GM21723 (cell line): ENCODE measurements at regions not wholly inside any gene's neighbourhood (a gene's known extent, or its start where the extent isn't known, plus 50 kb on each side); places are given as distances from the start of the nearest gene placed in this dataset.

Experiments
- ATAC-seq: cut with Tn5 transposase; IDR thresholded peaks from one replicate; pipeline ENCODE4 v1.9.1; 2021; ENCODE audit warnings: mild to moderate bottlenecking, moderate library complexity; ENCODE audit not compliant: unreplicated experiment

DNA sequence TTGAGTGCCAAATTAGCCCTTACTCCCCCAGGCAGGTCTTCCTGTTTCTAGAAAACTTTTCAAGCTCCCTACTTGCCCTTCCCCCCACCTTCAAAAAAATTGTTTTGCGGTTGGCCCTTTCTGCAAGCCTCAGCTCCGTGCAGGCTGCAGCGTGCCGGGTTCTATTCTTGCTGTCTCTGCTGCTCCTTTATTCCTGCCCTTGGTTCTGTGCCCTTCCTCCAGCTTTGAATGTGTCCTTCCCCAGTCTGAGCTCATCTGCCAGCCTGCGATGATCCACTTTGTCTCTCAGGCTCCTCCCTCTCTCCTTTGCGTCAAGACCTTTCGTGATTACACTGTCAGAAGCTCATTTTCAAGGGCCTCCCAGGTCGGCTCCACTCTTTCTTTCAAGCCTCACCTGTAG is 98.6 kb downstream of the IRF2BPL start:
- ATAC-seq: no peak

DNA sequence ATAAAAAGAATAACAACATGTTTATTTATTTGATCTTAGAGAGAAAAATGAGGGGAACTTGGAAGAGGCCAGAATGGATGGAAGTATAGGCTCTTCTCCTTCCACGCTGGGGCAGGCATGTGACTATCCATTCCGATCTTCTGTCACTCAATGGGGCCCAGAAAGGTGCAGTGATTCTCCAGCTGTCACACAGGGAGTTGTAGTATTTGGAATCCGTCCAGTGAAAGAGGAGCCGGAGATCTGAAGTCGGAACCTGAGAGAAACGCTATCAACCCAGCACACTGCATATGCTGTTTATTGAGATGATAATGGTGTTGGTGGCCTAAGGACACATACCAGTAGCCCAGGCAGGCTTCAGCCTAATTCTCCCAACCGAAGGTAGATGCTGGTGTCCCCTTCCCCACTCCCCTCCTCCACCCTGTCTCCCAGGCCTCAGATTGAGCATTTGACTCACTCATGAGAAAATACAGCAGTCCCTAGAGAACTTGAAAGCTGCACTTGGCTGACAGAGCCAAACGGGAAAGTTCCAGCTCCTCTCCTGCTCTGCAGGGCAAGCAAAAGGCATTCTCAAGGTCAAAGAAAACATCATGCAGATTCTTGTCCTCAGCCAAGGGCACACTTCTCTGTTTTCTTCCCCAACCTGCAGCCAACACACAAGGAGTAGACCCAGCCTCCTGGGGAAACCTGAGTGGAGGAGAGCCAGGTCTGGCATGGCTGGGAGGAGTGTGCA is 100.4 kb downstream of the IRF2BPL start:
- no peak for ATAC-seq

DNA sequence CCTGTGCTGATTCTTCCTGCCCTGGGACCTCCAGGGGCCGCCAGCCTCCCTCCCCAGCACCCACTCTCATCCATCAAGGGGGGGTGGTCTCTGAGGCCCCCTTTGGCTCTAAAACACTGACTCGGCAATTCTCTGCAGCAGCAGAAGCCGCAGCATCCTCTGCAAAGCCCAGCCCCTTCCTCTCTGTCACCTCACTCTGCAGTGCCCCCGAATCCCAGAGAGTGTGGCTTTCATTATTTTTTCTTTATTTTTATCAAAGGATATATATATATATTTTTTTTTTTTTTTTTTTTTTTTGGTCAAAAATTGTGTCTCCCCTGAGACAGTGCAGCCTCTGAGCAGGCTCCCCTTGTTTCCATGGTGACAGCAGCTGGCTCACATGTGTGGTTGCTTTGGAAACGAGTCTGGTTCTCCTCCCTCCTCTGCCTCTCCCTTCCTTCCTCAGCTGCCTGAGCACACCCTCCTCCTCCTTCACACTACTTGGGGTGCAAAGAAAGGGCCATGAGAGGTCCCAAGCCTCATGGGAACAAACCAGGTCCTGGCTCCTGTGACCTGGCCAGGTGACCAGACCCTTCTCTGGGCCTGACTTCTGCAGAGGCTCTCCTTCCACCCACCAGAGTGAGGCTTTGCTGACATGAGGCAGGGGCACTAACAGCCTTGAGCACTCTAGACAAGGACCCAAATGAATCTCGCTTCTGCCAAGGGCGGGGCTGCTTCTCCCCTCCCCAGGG is 100.5 kb downstream of the LRRC74A start:
- no peak for ATAC-seq

DNA sequence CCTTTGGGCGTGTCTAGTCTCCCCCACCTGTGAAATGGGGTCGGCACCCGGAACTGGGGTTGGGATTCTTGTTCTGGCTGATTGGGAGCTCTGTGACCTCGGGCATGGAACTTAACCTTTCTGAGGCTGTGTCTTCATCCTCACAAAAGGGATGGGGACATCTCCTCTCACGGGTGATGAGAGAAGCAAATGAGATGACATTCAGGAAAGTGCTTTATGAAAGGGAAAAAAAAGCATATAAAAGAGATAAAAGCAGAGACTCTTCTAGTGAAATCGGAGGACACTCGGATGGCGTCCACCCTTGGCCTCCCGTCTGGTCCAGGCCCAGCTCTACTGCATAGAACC is 98.9 kb downstream of the LRRC74A start:
- no peak for ATAC-seq

DNA sequence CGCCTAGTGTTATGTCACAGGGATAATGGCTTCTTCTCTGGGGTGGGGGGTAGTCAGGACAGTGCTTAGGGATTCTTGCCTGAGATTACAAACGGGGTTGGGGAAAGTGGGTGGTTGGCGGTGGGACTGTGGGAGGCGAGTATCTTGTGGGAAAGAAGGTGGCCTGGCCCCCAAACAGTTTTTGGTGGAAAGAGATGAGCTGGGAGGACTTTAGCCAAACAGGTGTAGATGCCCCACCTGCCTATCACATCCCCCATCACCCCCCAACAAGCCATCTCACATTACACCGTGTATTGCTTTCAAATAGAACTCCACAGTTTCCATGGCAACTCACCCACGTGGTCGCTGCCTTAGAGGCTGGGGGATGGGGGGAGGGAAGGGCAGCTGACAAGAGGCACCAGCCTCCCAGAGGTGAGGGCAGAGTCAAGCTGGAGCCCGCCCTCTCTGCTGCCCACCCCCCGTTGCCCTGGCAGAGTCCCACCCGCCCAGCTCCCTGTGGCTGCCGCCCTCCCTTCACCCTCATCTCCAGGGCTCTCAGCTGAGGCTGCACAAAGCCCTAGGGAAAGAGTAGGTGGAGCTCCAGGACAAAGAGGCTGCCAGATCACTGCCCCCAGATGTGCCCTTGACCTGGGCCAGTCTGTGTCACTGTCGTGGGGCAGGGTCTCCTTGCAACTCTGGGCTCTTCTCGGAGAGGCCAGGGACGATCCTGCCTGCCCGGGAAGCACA is 98.3 kb downstream of the LRRC74A start:
- no peak for ATAC-seq

DNA sequence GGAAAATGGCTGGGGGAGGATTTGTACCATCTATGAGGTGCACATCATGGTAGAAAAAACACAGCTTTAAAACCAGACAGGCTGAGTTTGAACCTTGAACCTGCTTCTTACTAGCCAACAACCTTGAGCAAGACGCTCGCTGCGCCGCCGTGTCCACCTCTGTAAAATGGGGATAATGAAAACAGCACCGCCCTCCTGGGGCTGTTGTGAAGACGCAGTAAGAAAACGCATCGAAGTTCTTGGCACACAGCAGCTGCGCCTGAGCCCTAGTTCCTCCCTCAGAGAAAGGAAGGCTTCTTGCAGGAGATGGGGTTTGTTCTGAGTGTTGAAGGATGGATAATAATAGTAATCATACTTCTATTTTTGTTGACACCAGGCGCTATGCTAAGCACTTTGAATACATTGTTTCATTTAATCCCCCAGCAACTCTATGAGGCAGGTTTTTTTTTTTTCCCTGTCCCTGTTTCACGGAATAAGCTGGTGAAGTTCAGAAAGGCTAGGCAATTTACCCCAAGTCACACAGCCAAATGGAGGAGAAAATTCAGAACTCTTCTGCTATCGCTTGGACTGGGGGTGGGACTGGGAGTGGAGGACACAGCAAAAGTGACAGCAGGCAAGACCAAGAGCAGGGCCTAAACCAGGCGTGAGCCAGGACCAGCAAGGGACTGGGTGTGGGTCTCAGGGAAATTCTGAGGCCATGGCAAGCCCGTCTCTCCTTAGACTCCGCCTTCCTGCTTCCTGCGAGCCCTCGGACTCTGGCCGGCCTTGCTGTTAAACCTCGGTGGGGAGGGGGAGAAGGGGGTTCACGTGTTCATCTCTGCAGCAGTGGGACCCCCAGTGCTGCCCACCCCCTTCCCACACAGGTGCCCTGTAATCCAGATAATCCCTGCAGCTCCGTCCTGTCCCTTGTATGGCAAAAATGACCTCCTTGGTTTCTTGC is 97.5 kb downstream of the LRRC74A start:
- ATAC-seq: no peak

DNA sequence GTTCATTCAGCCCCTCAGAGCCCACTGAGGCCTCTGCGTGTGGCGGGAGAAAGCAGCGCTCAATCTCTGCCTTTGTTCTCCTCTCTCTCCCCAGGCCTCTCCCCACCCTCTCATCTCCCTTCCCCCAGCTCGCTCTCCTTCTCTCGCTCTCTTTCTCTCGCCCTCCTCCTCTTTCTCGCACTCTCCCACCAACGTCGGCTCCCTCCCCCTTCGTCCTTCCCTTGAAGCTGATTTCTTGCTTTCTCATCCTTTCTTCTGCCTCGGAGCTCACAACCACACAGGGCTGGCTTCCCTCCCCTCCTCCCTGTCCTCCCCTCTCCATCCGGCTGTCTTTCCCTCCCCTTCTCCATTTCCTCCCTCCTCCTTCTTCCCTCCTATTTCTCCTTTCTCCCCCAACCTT is 96.4 kb downstream of the LRRC74A start:
- no peak for ATAC-seq

DNA sequence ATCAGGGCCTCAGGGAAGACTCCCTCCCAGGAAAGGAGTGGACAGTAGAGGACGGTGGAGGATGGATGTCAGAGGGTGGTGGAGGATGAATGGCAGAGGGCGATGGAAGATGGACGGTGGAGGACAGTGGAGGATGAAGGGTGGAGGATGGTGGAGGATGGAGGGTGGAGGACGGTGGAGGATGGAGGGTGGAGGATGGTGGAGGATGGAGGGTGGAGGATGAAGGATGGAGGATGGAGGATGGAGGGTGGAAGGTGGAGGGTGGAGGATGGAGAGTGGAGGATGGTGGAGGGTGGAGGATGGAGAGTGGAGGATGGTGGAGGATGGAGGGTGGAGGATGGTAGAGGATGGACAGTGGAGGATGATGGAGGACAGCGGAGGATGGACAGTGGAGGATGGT is 95.9 kb downstream of the LRRC74A start:
- ATAC-seq: no peak

DNA sequence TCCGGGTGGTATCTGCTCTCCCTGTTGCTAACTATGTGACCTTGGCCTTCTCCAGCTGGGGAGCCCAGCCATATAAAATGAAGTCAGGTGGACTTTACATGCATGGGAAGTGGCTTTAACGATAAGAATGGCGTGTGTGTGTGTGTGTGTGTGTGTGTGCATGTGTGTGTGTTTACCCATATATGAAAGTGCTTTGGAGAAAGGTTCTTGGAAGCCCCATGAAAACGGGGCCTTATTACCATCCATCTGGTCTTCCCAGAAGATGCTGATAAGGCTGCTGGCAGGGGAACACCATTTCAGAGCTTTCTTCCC is 94.8 kb downstream of the LRRC74A start:
- ATAC-seq: no peak

DNA sequence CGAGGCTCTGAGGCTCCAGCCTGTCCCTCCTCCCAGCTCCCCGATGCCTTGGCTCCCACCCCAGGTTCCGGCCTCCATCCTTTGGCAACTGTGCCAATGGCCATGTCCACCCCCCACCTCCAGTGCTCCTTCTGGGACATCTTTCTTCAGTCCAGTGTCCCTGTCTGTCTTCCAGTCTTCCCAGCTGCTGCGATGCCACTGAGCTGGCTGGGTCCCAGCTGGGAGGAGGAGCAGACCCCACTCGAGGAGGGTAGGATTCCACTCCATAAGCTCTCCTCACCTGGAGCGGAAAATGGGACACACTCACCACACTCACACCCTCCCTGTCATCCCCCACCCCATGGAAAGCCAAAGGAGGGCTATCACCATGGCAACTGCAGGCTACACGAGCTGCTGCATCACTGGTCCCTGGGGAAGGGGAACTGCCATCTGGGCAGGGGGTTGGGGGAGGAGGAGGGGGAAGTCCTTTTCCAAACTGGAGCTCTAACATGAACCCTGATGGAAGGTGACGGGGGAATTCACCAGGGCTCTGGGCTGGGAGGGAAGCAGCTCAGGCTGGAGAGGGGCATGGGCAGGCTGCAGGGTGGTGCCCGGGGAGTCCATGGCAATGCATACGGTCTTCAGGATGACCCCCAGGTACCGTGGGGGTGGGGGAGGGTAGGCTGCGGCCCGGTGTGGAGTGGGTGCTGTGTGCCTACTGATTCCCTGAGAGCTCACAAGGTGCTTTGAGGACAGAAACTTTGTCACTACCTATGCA is 94.3 kb downstream of the LRRC74A start:
- no peak for ATAC-seq

DNA sequence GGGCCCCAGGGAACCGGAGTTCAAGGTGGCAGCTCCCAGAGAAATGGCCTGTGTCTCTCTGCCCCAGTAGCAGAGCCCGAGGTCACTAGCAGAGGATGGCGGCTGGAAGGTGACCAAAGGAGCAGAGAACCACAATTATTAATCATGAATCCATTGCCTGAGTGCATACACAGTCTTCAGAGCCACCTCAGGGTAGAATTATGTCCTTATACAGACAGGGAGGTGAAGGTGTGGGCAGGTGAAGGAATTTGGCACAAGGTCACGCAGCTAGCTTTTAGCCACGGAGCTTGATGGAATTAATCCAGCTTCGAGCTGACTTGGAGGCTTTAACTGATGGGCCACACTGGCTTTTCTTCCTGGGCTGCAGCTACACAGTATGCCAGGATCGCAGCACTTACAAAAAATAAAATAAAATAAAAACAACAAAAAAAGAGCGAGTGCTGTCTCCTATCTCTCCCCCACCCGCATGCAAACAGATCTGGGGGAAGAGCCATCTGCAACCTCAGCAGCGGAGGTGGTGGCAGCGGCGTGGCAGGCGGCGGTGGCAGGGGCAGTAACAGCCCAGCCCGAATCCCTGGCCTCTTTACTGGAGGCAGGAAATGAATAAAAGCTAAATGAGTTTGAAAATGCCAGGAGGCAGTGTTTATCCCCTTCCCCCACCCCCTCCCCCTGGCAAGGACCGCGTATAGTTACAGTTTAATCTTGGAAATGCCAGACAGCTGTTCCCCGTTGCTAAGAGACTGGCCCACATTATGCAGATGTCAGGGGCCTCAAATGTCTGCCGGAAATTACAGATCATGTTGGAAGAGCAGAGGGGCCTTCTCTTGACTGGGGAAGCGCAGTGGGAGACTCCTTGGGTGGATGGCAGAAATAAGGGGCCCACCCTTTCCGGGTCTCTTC is 93.5 kb downstream of the LRRC74A start:
- no peak for ATAC-seq
